Mammary epithelial cell (primary cell): ENCODE measurements at regions not wholly inside any gene's neighbourhood (a gene's known extent, or its start where the extent isn't known, plus 50 kb on each side); places are given as distances from the start of the nearest gene placed in this dataset.

Experiments used
- CTCF ChIP-seq, 2 donors: IDR thresholded peaks in 1 of 2; conservative IDR thresholded peaks in 1 of 2; 2 replicates each; pipeline ENCODE4 v1.5.1; 2011 to 2012; ENCODE audit warnings: inconsistent platforms in 2 of 2, low read length in 2 of 2, mild to moderate bottlenecking in 2 of 2, control low read depth in 1 of 2, low read depth in 1 of 2; ENCODE audit not compliant: insufficient read depth in 1 of 2; ENCODE audit errors: extremely low read depth in 1 of 2
- EZH2 ChIP-seq: IDR thresholded peaks from 2 replicates; pipeline ENCODE4 v1.6.1; 2012; ENCODE audit warnings: low read length, inconsistent platforms, borderline replicate concordance

- TF ChIP-seq CTCF (conservative IDR thresholded peaks at IDR 0.05 in 1 of 2, IDR thresholded peaks at IDR 0.05 in 1 of 2; ENCODE audit: extremely low read depth in 1 of 2, insufficient read depth in 1 of 2, low read depth in 1 of 2, low read length in 2 of 2) (no peak), EZH2 (no peak)
These were observed 259.9 kb downstream of the SYK start for GRCh38 chr9:91061506-91061905.
